GM19238 (cell line): ENCODE measurements at regions not wholly inside any gene's neighbourhood (a gene's known extent, or its start where the extent isn't known, plus 50 kb on each side); places are given as distances from the start of the nearest gene placed in this dataset.

Experiments
- DNase-seq: peaks from one replicate; pipeline ENCODE4 v3.0.0; 2011; ENCODE audit warnings: low spot score; ENCODE audit not compliant: insufficient read length

- DNase-seq, result no peak
Observed at GRCh38 chr13:103431856-103432255, 365.6 kb upstream of the SLC10A2 start.

GRCh38 chr13:103430368-103430767, 364.2 kb upstream of the SLC10A2 start:
- no peak for DNase-seq

GRCh38 chr13:103410002-103410401, 343.8 kb upstream of the SLC10A2 start:
- DNase-seq, result no peak

GRCh38 chr13:103406967-103407366, 340.8 kb upstream of the SLC10A2 start:
- DNase-seq, result no peak

- DNase-seq, result no peak
Observed at GRCh38 chr13:103405297-103405696, 339.1 kb upstream of the SLC10A2 start.

- DNase-seq, result no peak
Observed at GRCh38 chr13:103403814-103404213, 337.6 kb upstream of the SLC10A2 start.

GRCh38 chr13:103403148-103403740, 337.0 kb upstream of the SLC10A2 start:
- DNase-seq, result no peak

- DNase-seq, result no peak
Observed at GRCh38 chr13:103395139-103395538, 328.9 kb upstream of the SLC10A2 start.

- DNase-seq, result no peak
Observed at GRCh38 chr13:103394618-103395017, 328.4 kb upstream of the SLC10A2 start.

- DNase-seq, result no peak
Observed at GRCh38 chr13:103391936-103392335, 325.7 kb upstream of the SLC10A2 start.

GRCh38 chr13:103388839-103389238, 322.6 kb upstream of the SLC10A2 start:
- no peak for DNase-seq

GRCh38 chr13:103386341-103386740, 320.1 kb upstream of the SLC10A2 start:
- no peak for DNase-seq

- DNase-seq, result no peak
Observed at GRCh38 chr13:103373916-103374315, 307.7 kb upstream of the SLC10A2 start.

GRCh38 chr13:103371271-103371670, 305.1 kb upstream of the SLC10A2 start:
- DNase-seq, result no peak

- DNase-seq, result no peak
Observed at GRCh38 chr13:103370790-103371189, 304.6 kb upstream of the SLC10A2 start.

GRCh38 chr13:103358255-103358932, 292.2 kb upstream of the SLC10A2 start:
- no peak for DNase-seq

GRCh38 chr13:103356226-103356864, 290.1 kb upstream of the SLC10A2 start:
- DNase-seq, result no peak

- DNase-seq, result no peak
Observed at GRCh38 chr13:103354171-103354570, 288.0 kb upstream of the SLC10A2 start.

GRCh38 chr13:103351035-103351828, 285.0 kb upstream of the SLC10A2 start:
- DNase-seq, result no peak

- DNase-seq, result no peak
Observed at GRCh38 chr13:103350147-103350546, 283.9 kb upstream of the SLC10A2 start.

GRCh38 chr13:103349211-103349980, 283.2 kb upstream of the SLC10A2 start:
- DNase-seq, result no peak
